Fibroblast of upper back skin (primary cell): ENCODE measurements at regions not wholly inside any gene's neighbourhood (a gene's known extent, or its start where the extent isn't known, plus 50 kb on each side); places are given as distances from the start of the nearest gene placed in this dataset.
"Not testable (repeated sequence)": the region's sequence is repeated elsewhere in the genome, so short reads cannot be mapped to it uniquely, and the experiment has no call there.

Experiments
- DNase-seq: peaks from one replicate; pipeline ENCODE4 v3.0.0-alpha.2; 2013

- DNase-seq: no peak
Observed at GRCh38 chr5:152106571-152106970, 181.9 kb upstream of the GLRA1 start.

GRCh38 chr5:152105085-152105484 lies 180.4 kb upstream of the GLRA1 start:
- DNase-seq: no peak

- DNase-seq: no peak
Observed at GRCh38 chr5:152104211-152104610, 179.6 kb upstream of the GLRA1 start.

GRCh38 chr5:152102908-152103307 lies 178.3 kb upstream of the GLRA1 start:
- DNase-seq: not testable (repeated sequence)

GRCh38 chr5:152102057-152102456 lies 177.4 kb upstream of the GLRA1 start:
- DNase-seq: no peak

GRCh38 chr5:152100462-152100861 lies 175.8 kb upstream of the GLRA1 start:
- DNase-seq: no peak

GRCh38 chr5:152097128-152097527 lies 172.5 kb upstream of the GLRA1 start:
- DNase-seq: no peak

- DNase-seq: no peak
Observed at GRCh38 chr5:152094716-152095115, 170.1 kb upstream of the GLRA1 start.

GRCh38 chr5:152094060-152094459 lies 169.4 kb upstream of the GLRA1 start:
- no peak for DNase-seq

- DNase-seq: no peak
Observed at GRCh38 chr5:152092580-152092979, 167.9 kb upstream of the GLRA1 start.

- DNase-seq: no peak
Observed at GRCh38 chr5:152089644-152090043, 165.0 kb upstream of the GLRA1 start.

GRCh38 chr5:152086668-152087067 lies 162.0 kb upstream of the GLRA1 start:
- no peak for DNase-seq

- no peak for DNase-seq
Observed at GRCh38 chr5:152084476-152084875, 159.8 kb upstream of the GLRA1 start.

GRCh38 chr5:152083231-152083630 lies 158.6 kb upstream of the GLRA1 start:
- no peak for DNase-seq

GRCh38 chr5:152072091-152072490 lies 147.4 kb upstream of the GLRA1 start:
- peak; percentile 1 for DNase-seq

GRCh38 chr5:152070591-152070990 lies 145.9 kb upstream of the GLRA1 start:
- no peak for DNase-seq

- no peak for DNase-seq
Observed at GRCh38 chr5:152066784-152067183, 142.1 kb upstream of the GLRA1 start.

GRCh38 chr5:152063004-152063403 lies 138.4 kb upstream of the GLRA1 start:
- no peak for DNase-seq

- no peak for DNase-seq
Observed at GRCh38 chr5:152061095-152061494, 136.4 kb upstream of the GLRA1 start.

GRCh38 chr5:152058267-152058666 lies 133.6 kb upstream of the GLRA1 start:
- no peak for DNase-seq

- DNase-seq: no peak
Observed at GRCh38 chr5:152056931-152057330, 132.3 kb upstream of the GLRA1 start.

GRCh38 chr5:152052470-152052869 lies 127.8 kb upstream of the GLRA1 start:
- DNase-seq: no peak

- DNase-seq: no peak
Observed at GRCh38 chr5:152051499-152052454, 127.1 kb upstream of the GLRA1 start.

- no peak for DNase-seq
Observed at GRCh38 chr5:152046361-152046760, 121.7 kb upstream of the GLRA1 start.

GRCh38 chr5:152038856-152039255 lies 114.2 kb upstream of the GLRA1 start:
- DNase-seq: not testable (repeated sequence)
